DOHH2 (cell line): ENCODE measurements at regions not wholly inside any gene's neighbourhood (a gene's known extent, or its start where the extent isn't known, plus 50 kb on each side); places are given as distances from the start of the nearest gene placed in this dataset.

Experiments used
- EZH2phosphoT487 ChIP-seq: fragments of 200-600 bp; sonication (generic); IDR thresholded peaks from 2 replicates; pipeline ENCODE4 v1.6.1; 2017; ENCODE audit warnings: borderline replicate concordance, mild to moderate bottlenecking, antibody characterized with exemption, low read length, moderate library complexity, mixed read lengths
- TF ChIP-seq, protein P1 (sequence below): fragments of 200-600 bp; sonication (generic); IDR thresholded peaks from one replicate; pipeline ENCODE4 v1.5.1; 2014; ENCODE audit warnings: antibody characterized with exemption, mild to moderate bottlenecking, low read depth, low read length; ENCODE audit not compliant: poor library complexity, severe bottlenecking

DNA sequence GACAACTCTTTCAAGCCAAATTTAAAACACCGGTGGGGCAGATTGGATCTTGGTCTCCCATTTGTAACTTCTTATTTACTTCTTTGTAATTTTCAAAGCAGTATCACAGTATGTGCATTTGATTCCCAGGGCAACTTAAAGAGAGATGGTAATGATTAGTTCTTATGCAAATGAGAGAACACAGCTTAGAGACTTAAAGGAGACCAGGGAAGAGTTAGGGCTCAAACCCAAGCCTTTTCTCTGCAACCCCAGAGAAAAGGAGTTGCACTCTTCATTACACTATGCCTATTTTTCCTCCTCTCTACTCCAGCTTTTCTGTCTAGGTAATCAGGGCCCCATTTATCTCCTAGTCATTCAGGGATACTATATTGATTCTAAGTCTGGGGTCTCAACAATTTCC is 237.8 kb upstream of the NMUR2 start:
- TF ChIP-seq, protein P1, sequence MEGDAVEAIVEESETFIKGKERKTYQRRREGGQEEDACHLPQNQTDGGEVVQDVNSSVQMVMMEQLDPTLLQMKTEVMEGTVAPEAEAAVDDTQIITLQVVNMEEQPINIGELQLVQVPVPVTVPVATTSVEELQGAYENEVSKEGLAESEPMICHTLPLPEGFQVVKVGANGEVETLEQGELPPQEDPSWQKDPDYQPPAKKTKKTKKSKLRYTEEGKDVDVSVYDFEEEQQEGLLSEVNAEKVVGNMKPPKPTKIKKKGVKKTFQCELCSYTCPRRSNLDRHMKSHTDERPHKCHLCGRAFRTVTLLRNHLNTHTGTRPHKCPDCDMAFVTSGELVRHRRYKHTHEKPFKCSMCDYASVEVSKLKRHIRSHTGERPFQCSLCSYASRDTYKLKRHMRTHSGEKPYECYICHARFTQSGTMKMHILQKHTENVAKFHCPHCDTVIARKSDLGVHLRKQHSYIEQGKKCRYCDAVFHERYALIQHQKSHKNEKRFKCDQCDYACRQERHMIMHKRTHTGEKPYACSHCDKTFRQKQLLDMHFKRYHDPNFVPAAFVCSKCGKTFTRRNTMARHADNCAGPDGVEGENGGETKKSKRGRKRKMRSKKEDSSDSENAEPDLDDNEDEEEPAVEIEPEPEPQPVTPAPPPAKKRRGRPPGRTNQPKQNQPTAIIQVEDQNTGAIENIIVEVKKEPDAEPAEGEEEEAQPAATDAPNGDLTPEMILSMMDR: no peak
- TF ChIP-seq EZH2phosphoT487: no peak
